Neural progenitor cell (in vitro differentiated cells): ENCODE measurements at regions not wholly inside any gene's neighbourhood (a gene's known extent, or its start where the extent isn't known, plus 50 kb on each side); places are given as distances from the start of the nearest gene placed in this dataset.

Experiments used
- EZH2phosphoT487 ChIP-seq: fragments of 200-600 bp; sonication (generic); IDR thresholded peaks from 2 replicates; pipeline ENCODE4 v1.6.1; 2017; ENCODE audit warnings: antibody characterized with exemption
- TF ChIP-seq, protein P1 (sequence below): fragments of 200-600 bp; sonication (generic); IDR thresholded peaks from 2 replicates; pipeline ENCODE4 v1.5.1; 2017; ENCODE audit warnings: antibody characterized with exemption, mild to moderate bottlenecking

- TF ChIP-seq, protein P1, sequence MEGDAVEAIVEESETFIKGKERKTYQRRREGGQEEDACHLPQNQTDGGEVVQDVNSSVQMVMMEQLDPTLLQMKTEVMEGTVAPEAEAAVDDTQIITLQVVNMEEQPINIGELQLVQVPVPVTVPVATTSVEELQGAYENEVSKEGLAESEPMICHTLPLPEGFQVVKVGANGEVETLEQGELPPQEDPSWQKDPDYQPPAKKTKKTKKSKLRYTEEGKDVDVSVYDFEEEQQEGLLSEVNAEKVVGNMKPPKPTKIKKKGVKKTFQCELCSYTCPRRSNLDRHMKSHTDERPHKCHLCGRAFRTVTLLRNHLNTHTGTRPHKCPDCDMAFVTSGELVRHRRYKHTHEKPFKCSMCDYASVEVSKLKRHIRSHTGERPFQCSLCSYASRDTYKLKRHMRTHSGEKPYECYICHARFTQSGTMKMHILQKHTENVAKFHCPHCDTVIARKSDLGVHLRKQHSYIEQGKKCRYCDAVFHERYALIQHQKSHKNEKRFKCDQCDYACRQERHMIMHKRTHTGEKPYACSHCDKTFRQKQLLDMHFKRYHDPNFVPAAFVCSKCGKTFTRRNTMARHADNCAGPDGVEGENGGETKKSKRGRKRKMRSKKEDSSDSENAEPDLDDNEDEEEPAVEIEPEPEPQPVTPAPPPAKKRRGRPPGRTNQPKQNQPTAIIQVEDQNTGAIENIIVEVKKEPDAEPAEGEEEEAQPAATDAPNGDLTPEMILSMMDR: no peak
- TF ChIP-seq EZH2phosphoT487: no peak
Observed at GRCh38 chr12:14225064-14225463, 140.4 kb upstream of the ATF7IP start.
